HCT116 (cell line): ENCODE measurements at regions not wholly inside any gene's neighbourhood (a gene's known extent, or its start where the extent isn't known, plus 50 kb on each side); places are given as distances from the start of the nearest gene placed in this dataset.

Experiments used
- ATAC-seq: fragments of 200-7000 bp; cut with Tn5 transposase; 2 replicates; pipeline ENCODE4 v1.9.1; 2020; ENCODE audit warnings: mild to moderate bottlenecking, moderate library complexity
- BruUV-seq: library from RNA; stranded (reverse); fragments of 400-500 nt; replicated peaks from 2 replicates; lab custom pipeline; 2021; lab: Mats Ljungman, UMichigan
- CTCF ChIA-PET: fragments of 300-600 bp; sonication (Branson Sonifier 250); formaldehyde crosslinking; loops from one replicate; lab custom pipeline; 2021; ENCODE audit warnings: antibody characterized with exemption; lab: Charles Lee
- POLR2A ChIA-PET: fragments of 300-600, 350-600 bp; sonication (Branson Sonifier 250); formaldehyde crosslinking; loops from one replicate; lab custom pipeline; 2021; ENCODE audit warnings: antibody characterized with exemption; lab: Charles Lee
- RAD21 ChIA-PET, 2 experiments: fragments of 300-600 bp; sonication (Branson Sonifier 250); formaldehyde crosslinking; loops; one replicate each; lab custom pipeline; 2023; ENCODE audit warnings: low total read pairs in 2 of 2; ENCODE audit not compliant: uncharacterized antibody in 2 of 2, unreplicated experiment in 2 of 2, low non-redundant PET in 1 of 2; lab: Charles Lee
- DNase-seq: peaks from one replicate; pipeline ENCODE4 v3.0.0-alpha.2; 2010; ENCODE audit warnings: low read depth, low spot score
- H2AFZ ChIP-seq: fragments of 200-600 bp; shearing (Covaris generic), sonication (generic); 2 replicates; pipeline ENCODE4 v1.6.1; 2017; ENCODE audit warnings: low read depth, mixed run types, mixed read lengths, antibody characterized with exemption, low read length; ENCODE audit not compliant: poor library complexity, severe bottlenecking
- H3K27ac ChIP-seq: 2 replicates; pipeline ENCODE4 v1.5.1; 2012; ENCODE audit warnings: low read depth, low read length
- H3K27me3 ChIP-seq: fragments of 200-600 bp; sonication (generic); 2 replicates; pipeline ENCODE4 v1.6.1; 2016; ENCODE audit warnings: mixed run types, low read length, mixed read lengths; ENCODE audit not compliant: insufficient read depth
- H3K36me3 ChIP-seq, 2 experiments: fragments of 200-500 bp in 1 of 2; fragments of 200-600 bp in 1 of 2; sonication (Bioruptor generic) in 1 of 2; sonication (generic) in 1 of 2; 2 replicates each; pipeline versions ENCODE4 v1.5.1 to v1.6.1; 2014 to 2016; ENCODE audit warnings: low read length in 2 of 2, inconsistent platforms in 1 of 2, mixed read lengths in 1 of 2, mixed run types in 1 of 2; ENCODE audit not compliant: insufficient read depth in 2 of 2, control insufficient read depth in 1 of 2
- H3K4me1 ChIP-seq, 2 experiments: fragments of 200-600 bp in 1 of 2; sonication (generic) in 1 of 2; 2 replicates each; pipeline versions ENCODE4 v1.5.1 to v1.6.1; 2012 to 2017; ENCODE audit warnings: low read length in 2 of 2, inconsistent platforms in 1 of 2, mild to moderate bottlenecking in 1 of 2, mixed read lengths in 1 of 2, mixed run types in 1 of 2, moderate library complexity in 1 of 2; ENCODE audit not compliant: insufficient read depth in 2 of 2, control insufficient read depth in 1 of 2
- H3K4me2 ChIP-seq: fragments of 200-600 bp; sonication (generic); 2 replicates; pipeline ENCODE4 v1.6.1; 2017; ENCODE audit warnings: mixed run types, low read length, mixed read lengths
- H3K4me3 ChIP-seq, 2 experiments: fragments of 200-600 bp in 1 of 2; sonication (generic) in 1 of 2; replicated peaks in 1 of 2; 2 replicates each; pipeline ENCODE4 v1.5.1; 2011 to 2016; ENCODE audit warnings: low read length in 2 of 2, control low read depth in 1 of 2, low read depth in 1 of 2, mild to moderate bottlenecking in 1 of 2, mixed read lengths in 1 of 2, mixed run types in 1 of 2
- H3K79me2 ChIP-seq: fragments of 200-600 bp; sonication (generic); 2 replicates; pipeline ENCODE4 v1.6.1; 2017; ENCODE audit warnings: mild to moderate bottlenecking, mixed run types, low read length, moderate library complexity, mixed read lengths; ENCODE audit not compliant: insufficient read depth
- H3K9ac ChIP-seq: fragments of 200-600 bp; sonication (generic); 2 replicates; pipeline ENCODE4 v1.6.1; 2016; ENCODE audit warnings: low read length, mixed read lengths
- H3K9me2 ChIP-seq: fragments of 200-600 bp; sonication (generic), shearing (Covaris generic); 2 replicates; pipeline ENCODE4 v1.6.1; 2017; ENCODE audit warnings: mixed run types, mild to moderate bottlenecking, moderate library complexity; ENCODE audit not compliant: insufficient read depth
- H3K9me3 ChIP-seq, 2 experiments: fragments of 200-500 bp in 1 of 2; fragments of 200-600 bp in 1 of 2; sonication (Bioruptor generic) in 1 of 2; sonication (generic) in 1 of 2; 2 replicates each; pipeline ENCODE4 v1.6.1; 2014 to 2017; ENCODE audit warnings: low read length in 2 of 2, mixed read lengths in 2 of 2, inconsistent platforms in 1 of 2, low read depth in 1 of 2, mild to moderate bottlenecking in 1 of 2, mixed run types in 1 of 2, moderate library complexity in 1 of 2; ENCODE audit not compliant: control insufficient read depth in 1 of 2, insufficient read depth in 1 of 2
- H4K20me1 ChIP-seq: fragments of 200-600 bp; sonication (generic), shearing (Covaris generic); 2 replicates; pipeline ENCODE4 v1.6.1; 2017; ENCODE audit warnings: mixed run types, mild to moderate bottlenecking, moderate library complexity; ENCODE audit not compliant: insufficient read depth
- CBX3 ChIP-seq: IDR thresholded peaks from 2 replicates; pipeline ENCODE4 v1.6.1; 2012; ENCODE audit warnings: low read depth
- CEBPB ChIP-seq: IDR thresholded peaks from 2 replicates; pipeline ENCODE4 v1.6.1; 2012; ENCODE audit warnings: low read depth
- CTCF ChIP-seq, 3 experiments: fragments of 200-600 bp in 1 of 3; sonication (generic) in 1 of 3; IDR thresholded peaks in 2 of 3; conservative IDR thresholded peaks in 1 of 3; 2 replicates each; pipeline ENCODE4 v1.5.1; 2012 to 2017; ENCODE audit warnings: low read depth in 2 of 3, low read length in 2 of 3, antibody characterized with exemption in 1 of 3, borderline replicate concordance in 1 of 3, control low read depth in 1 of 3, mild to moderate bottlenecking in 1 of 3, mixed read lengths in 1 of 3, mixed run types in 1 of 3, moderate library complexity in 1 of 3; ENCODE audit not compliant: insufficient read depth in 1 of 3
- ELF1 ChIP-seq: IDR thresholded peaks from 2 replicates; pipeline ENCODE4 v1.6.1; 2012; ENCODE audit warnings: low read depth, borderline replicate concordance
- EZH2 ChIP-seq: fragments of 200-600 bp; sonication (generic); IDR thresholded peaks from 2 replicates; pipeline ENCODE4 v1.6.1; 2017; ENCODE audit warnings: antibody characterized with exemption, mixed run types
- EZH2phosphoT487 ChIP-seq: fragments of 200-600 bp; IDR thresholded peaks from 2 replicates; pipeline ENCODE4 v1.6.1; 2018; ENCODE audit warnings: antibody characterized with exemption, borderline replicate concordance
- FOSL1 ChIP-seq: IDR thresholded peaks from 2 replicates; pipeline ENCODE4 v1.6.1; 2012; ENCODE audit warnings: low read depth
- MAX ChIP-seq: IDR thresholded peaks from 2 replicates; pipeline ENCODE4 v1.6.1; 2012
- POLR2A ChIP-seq: IDR thresholded peaks from 2 replicates; pipeline ENCODE4 v1.7.0; 2011; ENCODE audit warnings: borderline replicate concordance; ENCODE audit not compliant: insufficient read depth, insufficient read length; ENCODE audit errors: extremely low read depth
- POLR2AphosphoS5 ChIP-seq: IDR thresholded peaks from 2 replicates; pipeline ENCODE4 v1.6.1; 2011; ENCODE audit warnings: mild to moderate bottlenecking, low read depth, low read length, moderate library complexity
- RAD21 ChIP-seq: IDR thresholded peaks from 2 replicates; pipeline ENCODE4 v1.6.1; 2012; ENCODE audit warnings: low read depth, mild to moderate bottlenecking
- REST ChIP-seq: IDR thresholded peaks from 2 replicates; pipeline ENCODE4 v1.6.1; 2012; ENCODE audit warnings: low read depth
- SIN3A ChIP-seq: IDR thresholded peaks from 2 replicates; pipeline ENCODE4 v1.6.1; 2012; ENCODE audit warnings: low read depth
- SP1 ChIP-seq: IDR thresholded peaks from 2 replicates; pipeline ENCODE4 v1.6.1; 2012; ENCODE audit warnings: low read depth
- SRF ChIP-seq: IDR thresholded peaks from 2 replicates; pipeline ENCODE4 v1.6.1; 2012; ENCODE audit warnings: low read depth
- intact Hi-C: fragments of 100-400 bp; cut with micrococcal nuclease; formaldehyde crosslinking; loops from 2 replicates; pipeline ENCODE4 v1.10.0; 2022

GRCh38 chr2:237196866-237197618, 111.4 kb downstream of the COPS8 start (continued):
- no peak for TF ChIP-seq CTCF (IDR thresholded peaks at IDR 0.05 in 2 of 3, conservative IDR thresholded peaks at IDR 0.05 in 1 of 3; ENCODE audit: borderline replicate concordance in 1 of 3, insufficient read depth in 1 of 3, low read depth in 2 of 3, low read length in 2 of 3)
- TF ChIP-seq, all 23 proteins: peak for 0

- ChIA-PET RAD21 (no interaction called here), POLR2A (no interaction called here), CTCF (no interaction called here)
- Histone ChIP-seq H3K36me3 (no peaks in the 10 kb centered on the region), H3K9me3 (peaks cover 0 to 4% of the 10 kb centered on the region in 2 experiments; a peak in 1 of 4 replicates), H3K9ac (no peak overlapping the region), H3K4me3 (no peak overlapping the region), H3K9me2 (no peaks in the 10 kb centered on the region), H3K4me2 (no peak overlapping the region), H3K4me1 (peaks cover 20 to 34% of the 10 kb centered on the region in 2 experiments), H4K20me1 (no peaks in the 10 kb centered on the region; the same call in 1 of the 2 replicates), H3K79me2 (no peaks in the 10 kb centered on the region), H3K27ac (no peak overlapping the region), H3K27me3 (peaks cover 7% of the 10 kb centered on the region; the same call in 1 of the 2 replicates), H2AFZ (no peak overlapping the region)
- TF ChIP-seq POLR2A (no peak), EZH2 (no peak), SP1 (no peak), SIN3A (no peak), FOSL1 (no peak), ELF1 (no peak), EZH2phosphoT487 (no peak), MAX (no peak), SRF (no peak), RAD21 (no peak), POLR2AphosphoS5 (no peak), CBX3 (no peak), CTCF (IDR thresholded peaks at IDR 0.05 in 2 of 3, conservative IDR thresholded peaks at IDR 0.05 in 1 of 3; ENCODE audit: borderline replicate concordance in 1 of 3, insufficient read depth in 1 of 3, low read depth in 2 of 3, low read length in 2 of 3) (no peak), REST (no peak), CEBPB (no peak)
- no peak for DNase-seq
- BruUV-seq: no TSS peak
- intact Hi-C loops: no loop called here
- ATAC-seq: no peak
These were observed 112.6 kb downstream of the COPS8 start for GRCh38 chr2:237198164-237198855.
